Upper lobe of left lung (tissue), 4 donors: ENCODE measurements at regions not wholly inside any gene's neighbourhood (a gene's known extent, or its start where the extent isn't known, plus 50 kb on each side); places are given as distances from the start of the nearest gene placed in this dataset.

ENCODE experiments used
- EP300 ChIP-seq, 4 donors: sonication (generic); formaldehyde crosslinking; IDR thresholded peaks; one replicate each; pipeline ENCODE4 v1.5.1; 2017; ENCODE audit warnings: antibody characterized with exemption in 4 of 4, control low read depth in 2 of 4
- POLR2A ChIP-seq, 4 donors: fragments of 450-650 bp; IDR thresholded peaks; one replicate each; pipeline ENCODE4 v1.5.1; 2016 to 2017; ENCODE audit warnings: antibody characterized with exemption in 4 of 4, mild to moderate bottlenecking in 2 of 4
- POLR2AphosphoS5 ChIP-seq, 2 donors: sonication (generic); formaldehyde crosslinking; IDR thresholded peaks; one replicate each; pipeline ENCODE4 v1.5.1; 2017; ENCODE audit warnings: antibody characterized with exemption in 2 of 2
- TF ChIP-seq, protein P1 (sequence below), 6 experiments: fragments of 450-650 bp in 4 of 6; fragments of 200-600 bp in 2 of 6; sonication (generic) in 2 of 6; IDR thresholded peaks; one replicate each; pipeline ENCODE4 v1.5.1; 2016 to 2019; ENCODE audit warnings: antibody characterized with exemption in 6 of 6

- TF ChIP-seq EP300 (IDR thresholded peaks at IDR 0.05): no peak
- TF ChIP-seq POLR2A (IDR thresholded peaks at IDR 0.05): no peak
- TF ChIP-seq, protein P1, sequence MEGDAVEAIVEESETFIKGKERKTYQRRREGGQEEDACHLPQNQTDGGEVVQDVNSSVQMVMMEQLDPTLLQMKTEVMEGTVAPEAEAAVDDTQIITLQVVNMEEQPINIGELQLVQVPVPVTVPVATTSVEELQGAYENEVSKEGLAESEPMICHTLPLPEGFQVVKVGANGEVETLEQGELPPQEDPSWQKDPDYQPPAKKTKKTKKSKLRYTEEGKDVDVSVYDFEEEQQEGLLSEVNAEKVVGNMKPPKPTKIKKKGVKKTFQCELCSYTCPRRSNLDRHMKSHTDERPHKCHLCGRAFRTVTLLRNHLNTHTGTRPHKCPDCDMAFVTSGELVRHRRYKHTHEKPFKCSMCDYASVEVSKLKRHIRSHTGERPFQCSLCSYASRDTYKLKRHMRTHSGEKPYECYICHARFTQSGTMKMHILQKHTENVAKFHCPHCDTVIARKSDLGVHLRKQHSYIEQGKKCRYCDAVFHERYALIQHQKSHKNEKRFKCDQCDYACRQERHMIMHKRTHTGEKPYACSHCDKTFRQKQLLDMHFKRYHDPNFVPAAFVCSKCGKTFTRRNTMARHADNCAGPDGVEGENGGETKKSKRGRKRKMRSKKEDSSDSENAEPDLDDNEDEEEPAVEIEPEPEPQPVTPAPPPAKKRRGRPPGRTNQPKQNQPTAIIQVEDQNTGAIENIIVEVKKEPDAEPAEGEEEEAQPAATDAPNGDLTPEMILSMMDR (IDR thresholded peaks at IDR 0.05): no peak
- no peak for TF ChIP-seq POLR2AphosphoS5 (IDR thresholded peaks at IDR 0.05)
Observed at GRCh38 chr22:27295605-27296004, 506.0 kb downstream of the MN1 start.
